K562 (cell line): ENCODE measurements at regions not wholly inside any gene's neighbourhood (a gene's known extent, or its start where the extent isn't known, plus 50 kb on each side); places are given as distances from the start of the nearest gene placed in this dataset.

Experiments used
- FOXJ3 ChIP-seq: sonication (generic); formaldehyde crosslinking; IDR thresholded peaks from 2 replicates; pipeline ENCODE4 v1.4.0; 2020; ENCODE audit warnings: mild to moderate bottlenecking, missing genetic modification reagents
- HMG20B ChIP-seq: fragments of 250-450 bp; sonication (Bioruptor Pico); IDR thresholded peaks from 2 replicates; pipeline ENCODE4 v1.5.0; 2021; ENCODE audit warnings: mild to moderate bottlenecking
- ZNF707 ChIP-seq: fragments of 250-450 bp; sonication (Bioruptor Pico); conservative IDR thresholded peaks from 2 replicates; pipeline ENCODE4 v1.8.0; 2022; ENCODE audit warnings: inconsistent platforms, mild to moderate bottlenecking, moderate library complexity
- TF ChIP-seq, protein P1 (sequence below), 3 experiments: IDR thresholded peaks in 2 of 3; conservative IDR thresholded peaks in 1 of 3; 2 replicates each; pipeline ENCODE4 v1.5.1; 2011 to 2012; ENCODE audit warnings: low read length in 3 of 3, mild to moderate bottlenecking in 3 of 3, control low read depth in 2 of 3, improper control_type of control experiment in 1 of 3, inconsistent platforms in 1 of 3, low read depth in 1 of 3, mixed read lengths in 1 of 3, moderate library complexity in 1 of 3; ENCODE audit not compliant: insufficient read depth in 2 of 3

DNA sequence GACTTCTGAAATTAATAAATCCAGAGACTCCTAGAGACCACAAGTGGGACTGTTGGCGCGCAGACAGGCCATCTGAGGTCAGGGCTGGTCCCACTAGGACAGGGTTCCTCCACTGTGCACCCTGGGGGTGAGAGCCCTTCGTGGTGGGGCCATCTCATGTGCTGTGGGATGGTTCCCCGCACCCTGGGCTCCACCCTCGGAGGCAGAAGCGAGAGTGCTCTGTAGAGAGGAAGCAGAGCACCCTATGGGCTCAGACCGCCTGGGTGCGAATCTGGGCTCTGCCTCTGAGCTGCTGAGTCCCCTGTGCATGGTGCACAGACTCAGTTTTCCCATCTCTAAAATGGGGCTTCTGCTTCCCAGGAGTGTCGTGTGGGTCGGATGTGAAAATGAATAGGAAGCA is 227.3 kb downstream of the NPHP4 start:
- TF ChIP-seq FOXJ3 (CRISPR knock-in tag) (no peak), ZNF707 (CRISPR knock-in tag) (no peak), HMG20B (no peak)
- TF ChIP-seq, protein P1, sequence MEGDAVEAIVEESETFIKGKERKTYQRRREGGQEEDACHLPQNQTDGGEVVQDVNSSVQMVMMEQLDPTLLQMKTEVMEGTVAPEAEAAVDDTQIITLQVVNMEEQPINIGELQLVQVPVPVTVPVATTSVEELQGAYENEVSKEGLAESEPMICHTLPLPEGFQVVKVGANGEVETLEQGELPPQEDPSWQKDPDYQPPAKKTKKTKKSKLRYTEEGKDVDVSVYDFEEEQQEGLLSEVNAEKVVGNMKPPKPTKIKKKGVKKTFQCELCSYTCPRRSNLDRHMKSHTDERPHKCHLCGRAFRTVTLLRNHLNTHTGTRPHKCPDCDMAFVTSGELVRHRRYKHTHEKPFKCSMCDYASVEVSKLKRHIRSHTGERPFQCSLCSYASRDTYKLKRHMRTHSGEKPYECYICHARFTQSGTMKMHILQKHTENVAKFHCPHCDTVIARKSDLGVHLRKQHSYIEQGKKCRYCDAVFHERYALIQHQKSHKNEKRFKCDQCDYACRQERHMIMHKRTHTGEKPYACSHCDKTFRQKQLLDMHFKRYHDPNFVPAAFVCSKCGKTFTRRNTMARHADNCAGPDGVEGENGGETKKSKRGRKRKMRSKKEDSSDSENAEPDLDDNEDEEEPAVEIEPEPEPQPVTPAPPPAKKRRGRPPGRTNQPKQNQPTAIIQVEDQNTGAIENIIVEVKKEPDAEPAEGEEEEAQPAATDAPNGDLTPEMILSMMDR (IDR thresholded peaks at IDR 0.05 in 2 of 3, conservative IDR thresholded peaks at IDR 0.05 in 1 of 3; ENCODE audit: insufficient read depth in 2 of 3, low read depth in 1 of 3, low read length in 3 of 3), result no peak
